ENCODE measurements at regions not wholly inside any gene's neighbourhood (a gene's known extent, or its start where the extent isn't known, plus 50 kb on each side); places are given as distances from the start of the nearest gene placed in this dataset.

DNA sequence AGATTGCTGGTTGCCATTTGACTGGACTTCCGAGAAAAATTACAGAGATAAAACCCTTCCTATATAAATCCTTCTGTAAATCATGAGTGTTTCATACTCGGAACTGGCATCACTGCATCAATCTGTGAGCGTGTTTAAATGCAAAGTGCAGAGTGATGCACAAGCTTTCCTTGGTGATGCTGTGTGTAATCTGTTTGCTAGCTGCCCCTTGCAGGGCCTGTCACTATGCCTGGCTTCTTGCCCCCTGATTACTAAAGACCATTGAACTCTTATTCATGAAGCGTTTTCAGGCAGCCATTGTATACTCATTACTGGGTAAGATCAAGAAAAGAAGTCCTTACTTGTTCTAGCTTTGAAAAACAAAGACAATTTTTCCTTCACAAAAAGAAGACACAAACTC lies 266.9 kb upstream of the FANCL start:
- H3K36me3 Mint-ChIP-seq (ENCODE audit: insufficient read depth) = no peaks in the 10 kb centered on the region
- no peaks in the 10 kb centered on the region for H3K27me3 Mint-ChIP-seq (ENCODE audit: low read depth)
- DNase-seq = no peak
- no peak for ATAC-seq
- H3K9me3 Mint-ChIP-seq = no peaks in the 10 kb centered on the region
- H3K4me1 Mint-ChIP-seq (ENCODE audit: low read depth) = no peaks in the 10 kb centered on the region
- no peak overlapping the region for H3K4me3 Mint-ChIP-seq

GRCh38 chr2:58503918-58504317 lies 262.8 kb upstream of the FANCL start:
- H3K36me3 Mint-ChIP-seq (ENCODE audit: insufficient read depth) = no peaks in the 10 kb centered on the region
- H3K9me3 Mint-ChIP-seq = no peaks in the 10 kb centered on the region
- no peaks in the 10 kb centered on the region for H3K4me1 Mint-ChIP-seq (ENCODE audit: low read depth)
- H3K27me3 Mint-ChIP-seq (ENCODE audit: low read depth) = no peaks in the 10 kb centered on the region
- ATAC-seq (no peak), DNase-seq (no peak)
- H3K4me3 Mint-ChIP-seq = no peak overlapping the region

DNA sequence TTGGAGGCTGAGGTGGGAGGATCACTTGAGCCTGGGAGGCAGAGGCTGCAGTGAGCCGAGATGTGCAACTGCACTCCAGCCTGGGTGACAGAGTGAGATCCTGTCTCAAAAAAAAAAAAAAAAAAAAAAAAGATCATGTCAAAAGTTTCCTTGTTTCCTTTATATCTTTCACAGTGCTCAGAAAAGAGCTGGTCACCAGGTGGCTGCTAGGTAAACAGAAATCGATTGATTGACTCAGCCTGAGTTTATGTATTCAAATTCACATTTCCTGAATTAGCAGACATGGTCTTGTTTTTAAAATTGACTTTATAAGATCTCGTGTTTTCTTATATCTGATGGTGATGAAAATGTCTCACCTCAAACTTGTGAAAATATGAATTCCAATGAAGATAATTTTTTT lies 261.8 kb upstream of the FANCL start:
- Mint-ChIP-seq H3K4me1 (ENCODE audit: low read depth) (no peaks in the 10 kb centered on the region), H3K4me3 (no peak overlapping the region), H3K36me3 (ENCODE audit: insufficient read depth) (no peaks in the 10 kb centered on the region), H3K27me3 (ENCODE audit: low read depth) (no peaks in the 10 kb centered on the region), H3K9me3 (no peaks in the 10 kb centered on the region)
- ATAC-seq = no peak
- no peak for DNase-seq

GRCh38 chr2:58501371-58502160 lies 260.4 kb upstream of the FANCL start:
- no peak for ATAC-seq
- no peaks in the 10 kb centered on the region for H3K36me3 Mint-ChIP-seq (ENCODE audit: insufficient read depth)
- no peak overlapping the region for H3K4me3 Mint-ChIP-seq
- no peaks in the 10 kb centered on the region for H3K27me3 Mint-ChIP-seq (ENCODE audit: low read depth)
- H3K9me3 Mint-ChIP-seq = no peaks in the 10 kb centered on the region
- H3K4me1 Mint-ChIP-seq (ENCODE audit: low read depth) = no peaks in the 10 kb centered on the region
- no peak for DNase-seq

GRCh38 chr2:58497168-58497567 lies 256.0 kb upstream of the FANCL start:
- ATAC-seq (no peak), DNase-seq (no peak)
- Mint-ChIP-seq H3K27me3 (ENCODE audit: low read depth) (no peaks in the 10 kb centered on the region), H3K9me3 (no peaks in the 10 kb centered on the region), H3K4me1 (ENCODE audit: low read depth) (no peaks in the 10 kb centered on the region), H3K4me3 (no peak overlapping the region), H3K36me3 (ENCODE audit: insufficient read depth) (no peaks in the 10 kb centered on the region)

GRCh38 chr2:58495806-58496205 lies 254.7 kb upstream of the FANCL start:
- H3K4me3 Mint-ChIP-seq = no peak overlapping the region
- no peak for ATAC-seq
- no peak for DNase-seq
- H3K9me3 Mint-ChIP-seq = no peaks in the 10 kb centered on the region
- no peaks in the 10 kb centered on the region for H3K27me3 Mint-ChIP-seq (ENCODE audit: low read depth)
- H3K4me1 Mint-ChIP-seq (ENCODE audit: low read depth) = no peaks in the 10 kb centered on the region
- H3K36me3 Mint-ChIP-seq (ENCODE audit: insufficient read depth) = no peaks in the 10 kb centered on the region

- H3K27me3 Mint-ChIP-seq (ENCODE audit: low read depth) = no peaks in the 10 kb centered on the region
- DNase-seq = no peak
- no peaks in the 10 kb centered on the region for H3K4me1 Mint-ChIP-seq (ENCODE audit: low read depth)
- no peaks in the 10 kb centered on the region for H3K9me3 Mint-ChIP-seq
- no peak for ATAC-seq
- H3K36me3 Mint-ChIP-seq (ENCODE audit: insufficient read depth) = no peaks in the 10 kb centered on the region
- no peak overlapping the region for H3K4me3 Mint-ChIP-seq
Observed at GRCh38 chr2:58494071-58494501, 253.0 kb upstream of the FANCL start.

GRCh38 chr2:58484629-58485028 lies 243.5 kb upstream of the FANCL start:
- H3K4me1 Mint-ChIP-seq (ENCODE audit: low read depth) = no peaks in the 10 kb centered on the region
- H3K36me3 Mint-ChIP-seq (ENCODE audit: insufficient read depth) = no peaks in the 10 kb centered on the region
- no peaks in the 10 kb centered on the region for H3K9me3 Mint-ChIP-seq
- ATAC-seq = no peak
- no peaks in the 10 kb centered on the region for H3K27me3 Mint-ChIP-seq (ENCODE audit: low read depth)
- no peak overlapping the region for H3K4me3 Mint-ChIP-seq
- no peak for DNase-seq

GRCh38 chr2:58484221-58484620 lies 243.1 kb upstream of the FANCL start:
- Mint-ChIP-seq H3K27me3 (ENCODE audit: low read depth) (no peaks in the 10 kb centered on the region), H3K4me1 (ENCODE audit: low read depth) (no peaks in the 10 kb centered on the region), H3K4me3 (no peak overlapping the region), H3K36me3 (ENCODE audit: insufficient read depth) (no peaks in the 10 kb centered on the region), H3K9me3 (no peaks in the 10 kb centered on the region)
- DNase-seq (no peak), ATAC-seq (no peak)

- Mint-ChIP-seq H3K36me3 (ENCODE audit: insufficient read depth) (no peaks in the 10 kb centered on the region), H3K27me3 (ENCODE audit: low read depth) (no peaks in the 10 kb centered on the region), H3K4me3 (no peak overlapping the region), H3K4me1 (ENCODE audit: low read depth) (no peaks in the 10 kb centered on the region), H3K9me3 (no peaks in the 10 kb centered on the region)
- no peak for DNase-seq
- ATAC-seq = no peak
Observed at GRCh38 chr2:58483307-58483706, 242.2 kb upstream of the FANCL start.

DNA sequence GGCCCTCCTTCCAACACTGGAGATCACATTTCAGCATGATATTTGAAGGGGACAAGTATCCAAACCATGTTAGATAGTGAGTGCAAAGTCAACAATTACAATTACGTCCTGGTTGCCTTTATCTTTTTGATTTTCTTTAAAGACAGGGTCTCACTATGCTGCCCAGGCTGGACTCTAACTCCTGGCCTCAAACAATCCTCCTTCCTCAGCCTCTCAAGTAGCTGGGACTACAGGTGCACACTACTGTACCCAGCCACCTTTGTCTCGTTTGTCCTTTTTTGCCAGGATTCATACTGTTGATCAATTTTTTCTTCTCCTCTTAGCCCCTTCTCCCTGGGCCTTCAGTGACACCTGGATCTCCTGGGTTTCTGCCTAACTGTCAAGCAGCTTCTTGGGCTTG lies 240.5 kb upstream of the FANCL start:
- DNase-seq (no peak), ATAC-seq (no peak)
- H3K36me3 Mint-ChIP-seq (ENCODE audit: insufficient read depth) = no peaks in the 10 kb centered on the region
- no peaks in the 10 kb centered on the region for H3K9me3 Mint-ChIP-seq
- no peaks in the 10 kb centered on the region for H3K4me1 Mint-ChIP-seq (ENCODE audit: low read depth)
- no peaks in the 10 kb centered on the region for H3K27me3 Mint-ChIP-seq (ENCODE audit: low read depth)
- H3K4me3 Mint-ChIP-seq = no peak overlapping the region

GRCh38 chr2:58480141-58480540 lies 239.0 kb upstream of the FANCL start:
- DNase-seq = no peak
- Mint-ChIP-seq H3K9me3 (no peaks in the 10 kb centered on the region), H3K27me3 (ENCODE audit: low read depth) (no peaks in the 10 kb centered on the region), H3K4me1 (ENCODE audit: low read depth) (no peaks in the 10 kb centered on the region), H3K4me3 (no peak overlapping the region), H3K36me3 (ENCODE audit: insufficient read depth) (no peaks in the 10 kb centered on the region)
- ATAC-seq = no peak

GRCh38 chr2:58479535-58480140 lies 238.5 kb upstream of the FANCL start:
- H3K9me3 Mint-ChIP-seq = no peaks in the 10 kb centered on the region
- H3K4me3 Mint-ChIP-seq = no peak overlapping the region
- no peak for ATAC-seq
- H3K4me1 Mint-ChIP-seq (ENCODE audit: low read depth) = no peaks in the 10 kb centered on the region
- no peak for DNase-seq
- no peaks in the 10 kb centered on the region for H3K36me3 Mint-ChIP-seq (ENCODE audit: insufficient read depth)
- H3K27me3 Mint-ChIP-seq (ENCODE audit: low read depth) = no peaks in the 10 kb centered on the region

DNA sequence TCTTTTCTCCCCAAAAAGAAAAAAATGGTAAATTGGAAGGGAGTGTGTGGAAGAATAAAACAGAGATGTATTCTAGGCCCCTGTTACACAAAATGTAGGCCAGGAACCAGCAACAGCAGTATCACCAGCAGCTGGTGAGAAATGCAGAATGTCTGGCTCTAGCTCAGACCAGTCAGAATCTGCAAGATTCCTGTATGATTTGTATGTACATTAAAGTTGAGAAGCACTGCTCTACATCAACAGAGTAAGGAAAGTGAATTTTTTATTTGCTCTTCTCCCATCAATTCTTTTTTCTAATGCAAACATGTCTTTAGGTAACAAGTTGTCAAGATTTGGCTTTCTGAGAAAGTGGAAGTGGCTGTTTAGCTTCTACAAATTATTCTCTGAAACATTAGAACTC lies 235.4 kb upstream of the FANCL start:
- Mint-ChIP-seq H3K27me3 (ENCODE audit: low read depth) (no peaks in the 10 kb centered on the region), H3K9me3 (no peaks in the 10 kb centered on the region), H3K4me1 (ENCODE audit: low read depth) (no peaks in the 10 kb centered on the region), H3K36me3 (ENCODE audit: insufficient read depth) (no peaks in the 10 kb centered on the region), H3K4me3 (no peak overlapping the region)
- DNase-seq (no peak), ATAC-seq (no peak)

DNA sequence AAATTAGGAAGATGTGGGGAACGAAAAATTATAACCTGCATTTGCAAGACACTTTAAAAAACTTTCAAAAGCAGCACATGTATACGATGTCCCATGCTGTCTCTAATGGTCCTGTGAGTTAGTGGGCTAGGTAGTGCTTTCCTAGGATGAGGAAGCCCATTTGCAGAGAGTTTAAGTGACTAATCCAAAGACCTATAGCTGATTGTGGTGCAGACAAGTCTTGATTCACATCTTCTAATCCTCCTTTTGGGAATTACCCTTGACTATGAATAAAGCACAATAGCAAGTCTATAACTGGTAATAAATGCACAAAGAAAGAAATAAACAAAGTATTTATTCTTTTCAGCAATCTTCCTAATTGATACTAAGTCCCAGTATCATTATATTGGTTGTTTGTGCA lies 234.6 kb upstream of the FANCL start:
- H3K4me1 Mint-ChIP-seq (ENCODE audit: low read depth) = no peaks in the 10 kb centered on the region
- no peak for DNase-seq
- no peaks in the 10 kb centered on the region for H3K9me3 Mint-ChIP-seq
- no peaks in the 10 kb centered on the region for H3K36me3 Mint-ChIP-seq (ENCODE audit: insufficient read depth)
- no peaks in the 10 kb centered on the region for H3K27me3 Mint-ChIP-seq (ENCODE audit: low read depth)
- no peak overlapping the region for H3K4me3 Mint-ChIP-seq
- ATAC-seq = no peak

All from activated T-cell treated with anti-CD3 and anti-CD28 coated beads, Interleukin-2, amount 50 U/mL, for 4 hours (primary cell).